H54 (cell line): ENCODE measurements at regions not wholly inside any gene's neighbourhood (a gene's known extent, or its start where the extent isn't known, plus 50 kb on each side); places are given as distances from the start of the nearest gene placed in this dataset.
A peak's percentile ranks its signal among the peaks of the same experiment; 100 is the strongest.

Source experiments
- DNase-seq: peaks from one replicate; pipeline ENCODE4 v3.0.0; 2011; ENCODE audit warnings: low spot score, mixed read lengths; ENCODE audit not compliant: insufficient read length
- FAIRE-seq: peaks from 3 replicates; lab custom pipeline; 2011; peaks lifted over from hg19 to GRCh38; lab: Jason Lieb, UNC
- POLR2A ChIP-seq: IDR thresholded peaks from 2 replicates; pipeline ENCODE4 v1.6.1; 2011; ENCODE audit warnings: low read depth, mild to moderate bottlenecking, low read length

- no peak for TF ChIP-seq POLR2A
- FAIRE-seq (no peak), DNase-seq (no peak)
Measured at GRCh38 chr5:29719171-29719570, 1474.3 kb upstream of the CDH6 start.

GRCh38 chr5:29715167-29715566, 1478.3 kb upstream of the CDH6 start:
- FAIRE-seq: no peak
- DNase-seq: no peak
- TF ChIP-seq POLR2A: no peak

GRCh38 chr5:29702875-29703274, 1490.6 kb upstream of the CDH6 start:
- DNase-seq (no peak), FAIRE-seq (no peak)
- TF ChIP-seq POLR2A: no peak

GRCh38 chr5:29701600-29701999, 1491.9 kb upstream of the CDH6 start:
- FAIRE-seq: no peak
- no peak for TF ChIP-seq POLR2A
- DNase-seq: no peak

- DNase-seq (no peak), FAIRE-seq (peak; percentile 83)
- no peak for TF ChIP-seq POLR2A
Measured at GRCh38 chr5:29697785-29698414, 1495.6 kb upstream of the CDH6 start.

GRCh38 chr5:29697278-29697677, 1496.2 kb upstream of the CDH6 start:
- no peak for TF ChIP-seq POLR2A
- FAIRE-seq: no peak

GRCh38 chr5:29672678-29673077, 1520.8 kb upstream of the CDH6 start:
- FAIRE-seq (no peak), DNase-seq (no peak)
- TF ChIP-seq POLR2A: no peak

More at GRCh38 chr5:29697278-29697677, 1496.2 kb upstream of the CDH6 start:
- DNase-seq: no peak

GRCh38 chr5:29662876-29663275, 1530.6 kb upstream of the CDH6 start:
- no peak for TF ChIP-seq POLR2A
- no peak for FAIRE-seq
- DNase-seq: no peak

GRCh38 chr5:29654954-29655353, 1538.5 kb upstream of the CDH6 start:
- FAIRE-seq: no peak
- TF ChIP-seq POLR2A: no peak
- no peak for DNase-seq

GRCh38 chr5:29649321-29649720, 1544.2 kb upstream of the CDH6 start:
- FAIRE-seq (no peak), DNase-seq (no peak)
- TF ChIP-seq POLR2A: no peak

GRCh38 chr5:29642601-29643000, 1550.9 kb upstream of the CDH6 start:
- no peak for TF ChIP-seq POLR2A
- FAIRE-seq: no peak
- DNase-seq: no peak

GRCh38 chr5:29614206-29614605, 1579.3 kb upstream of the CDH6 start:
- no peak for DNase-seq

GRCh38 chr5:29588236-29588635, 1605.2 kb upstream of the CDH6 start:
- no peak for DNase-seq
- TF ChIP-seq POLR2A: no peak
- FAIRE-seq: no peak

More at GRCh38 chr5:29614206-29614605, 1579.3 kb upstream of the CDH6 start:
- TF ChIP-seq POLR2A: no peak
- FAIRE-seq: no peak

- DNase-seq (no peak), FAIRE-seq (no peak)
- TF ChIP-seq POLR2A: no peak
Measured at GRCh38 chr5:29587832-29588231, 1605.7 kb upstream of the CDH6 start.

GRCh38 chr5:29568028-29568427, 1625.5 kb upstream of the CDH6 start:
- TF ChIP-seq POLR2A: no peak
- FAIRE-seq: no peak
- DNase-seq: no peak
